Ovary (tissue), 3 donors: ENCODE measurements at regions not wholly inside any gene's neighbourhood (a gene's known extent, or its start where the extent isn't known, plus 50 kb on each side); places are given as distances from the start of the nearest gene placed in this dataset.

Source experiments
- EP300 ChIP-seq: sonication (generic); formaldehyde crosslinking; IDR thresholded peaks from one replicate; pipeline ENCODE4 v1.6.1; 2017; ENCODE audit warnings: antibody characterized with exemption
- POLR2A ChIP-seq: fragments of 450-650 bp; IDR thresholded peaks from one replicate; pipeline ENCODE4 v1.6.1; 2017; ENCODE audit warnings: antibody characterized with exemption, mild to moderate bottlenecking, moderate library complexity
- TF ChIP-seq, protein P1 (sequence below), 3 donors: fragments of 450-650 bp in 2 of 3; fragments of 200-600 bp in 1 of 3; IDR thresholded peaks; one replicate each; pipeline versions ENCODE4 v1.5.1 to v1.8.0; 2016 to 2022; ENCODE audit warnings: antibody characterized with exemption in 3 of 3, mild to moderate bottlenecking in 1 of 3
- donor health status: DM: no; HTN: no; CAD: no.

DNA sequence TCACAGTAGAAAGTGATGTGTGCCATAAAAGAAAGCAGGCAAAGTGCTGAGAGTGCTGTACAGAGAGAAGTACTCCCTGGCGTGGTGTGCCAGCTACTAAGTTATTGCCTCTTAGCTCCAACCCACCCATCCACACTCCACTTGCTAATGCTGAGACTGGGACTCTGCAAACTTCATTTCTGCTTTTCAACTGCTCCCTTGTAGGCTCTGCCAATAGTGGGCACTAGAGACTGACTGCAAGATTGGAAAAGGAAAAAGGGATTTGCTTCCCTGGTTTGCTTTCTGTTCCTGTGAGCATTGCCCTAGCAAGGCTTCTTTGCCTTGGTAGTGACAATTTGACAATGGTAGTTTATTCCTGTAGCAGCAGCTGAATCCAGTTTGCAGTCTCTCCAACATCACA lies 56.5 kb upstream of the TMEM108 start:
- TF ChIP-seq, protein P1, sequence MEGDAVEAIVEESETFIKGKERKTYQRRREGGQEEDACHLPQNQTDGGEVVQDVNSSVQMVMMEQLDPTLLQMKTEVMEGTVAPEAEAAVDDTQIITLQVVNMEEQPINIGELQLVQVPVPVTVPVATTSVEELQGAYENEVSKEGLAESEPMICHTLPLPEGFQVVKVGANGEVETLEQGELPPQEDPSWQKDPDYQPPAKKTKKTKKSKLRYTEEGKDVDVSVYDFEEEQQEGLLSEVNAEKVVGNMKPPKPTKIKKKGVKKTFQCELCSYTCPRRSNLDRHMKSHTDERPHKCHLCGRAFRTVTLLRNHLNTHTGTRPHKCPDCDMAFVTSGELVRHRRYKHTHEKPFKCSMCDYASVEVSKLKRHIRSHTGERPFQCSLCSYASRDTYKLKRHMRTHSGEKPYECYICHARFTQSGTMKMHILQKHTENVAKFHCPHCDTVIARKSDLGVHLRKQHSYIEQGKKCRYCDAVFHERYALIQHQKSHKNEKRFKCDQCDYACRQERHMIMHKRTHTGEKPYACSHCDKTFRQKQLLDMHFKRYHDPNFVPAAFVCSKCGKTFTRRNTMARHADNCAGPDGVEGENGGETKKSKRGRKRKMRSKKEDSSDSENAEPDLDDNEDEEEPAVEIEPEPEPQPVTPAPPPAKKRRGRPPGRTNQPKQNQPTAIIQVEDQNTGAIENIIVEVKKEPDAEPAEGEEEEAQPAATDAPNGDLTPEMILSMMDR (IDR thresholded peaks at IDR 0.05) = no peak
- no peak for TF ChIP-seq POLR2A
- TF ChIP-seq EP300 = no peak
